GM18498 (cell line): ENCODE measurements at regions not wholly inside any gene's neighbourhood (a gene's known extent, or its start where the extent isn't known, plus 50 kb on each side); places are given as distances from the start of the nearest gene placed in this dataset.
"Not testable (repeated sequence)": the region's sequence is repeated elsewhere in the genome, so short reads cannot be mapped to it uniquely, and the experiment has no call there.

ENCODE experiments used
- ATAC-seq: cut with Tn5 transposase; IDR thresholded peaks from one replicate; pipeline ENCODE4 v1.9.1; 2021; ENCODE audit warnings: mild to moderate bottlenecking, moderate library complexity; ENCODE audit not compliant: unreplicated experiment

GRCh38 chr13:50650592-50651504 is 192.6 kb downstream of the DLEU7 start:
- ATAC-seq = no peak

- ATAC-seq = no peak
Observed at GRCh38 chr13:50651922-50652321, 191.6 kb downstream of the DLEU7 start.

GRCh38 chr13:50654331-50654730 is 189.2 kb downstream of the DLEU7 start:
- no peak for ATAC-seq

GRCh38 chr13:50661881-50662280 is 181.6 kb downstream of the DLEU7 start:
- not testable (repeated sequence) for ATAC-seq

GRCh38 chr13:50664951-50665350 is 178.5 kb downstream of the DLEU7 start:
- ATAC-seq = no peak

- ATAC-seq = no peak
Observed at GRCh38 chr13:50668049-50668448, 175.4 kb downstream of the DLEU7 start.

- no peak for ATAC-seq
Observed at GRCh38 chr13:50668691-50669271, 174.7 kb downstream of the DLEU7 start.

- ATAC-seq = no peak
Observed at GRCh38 chr13:50670272-50670671, 173.2 kb downstream of the DLEU7 start.

GRCh38 chr13:50670847-50671496 is 172.5 kb downstream of the DLEU7 start:
- ATAC-seq = no peak

GRCh38 chr13:50671497-50671850 is 172.0 kb downstream of the DLEU7 start:
- ATAC-seq = no peak

- no peak for ATAC-seq
Observed at GRCh38 chr13:50672025-50672424, 171.5 kb downstream of the DLEU7 start.

GRCh38 chr13:50675651-50676050 is 167.8 kb downstream of the DLEU7 start:
- ATAC-seq = no peak

GRCh38 chr13:50676602-50677001 is 166.9 kb downstream of the DLEU7 start:
- ATAC-seq = no peak

- ATAC-seq = no peak
Observed at GRCh38 chr13:50677258-50677657, 166.2 kb downstream of the DLEU7 start.

GRCh38 chr13:50677687-50678463 is 165.6 kb downstream of the DLEU7 start:
- no peak for ATAC-seq

GRCh38 chr13:50678464-50679162 is 164.9 kb downstream of the DLEU7 start:
- no peak for ATAC-seq

GRCh38 chr13:50679321-50679720 is 164.2 kb downstream of the DLEU7 start:
- no peak for ATAC-seq

- no peak for ATAC-seq
Observed at GRCh38 chr13:50682002-50682401, 161.5 kb downstream of the DLEU7 start.

- ATAC-seq = no peak
Observed at GRCh38 chr13:50682966-50683365, 160.5 kb downstream of the DLEU7 start.

- no peak for ATAC-seq
Observed at GRCh38 chr13:50684366-50684765, 159.1 kb downstream of the DLEU7 start.

- no peak for ATAC-seq
Observed at GRCh38 chr13:50685491-50685890, 158.0 kb downstream of the DLEU7 start.
